ENCODE measurements at regions not wholly inside any gene's neighbourhood (a gene's known extent, or its start where the extent isn't known, plus 50 kb on each side); places are given as distances from the start of the nearest gene placed in this dataset.
"Not testable (repeated sequence)": the region's sequence is repeated elsewhere in the genome, so short reads cannot be mapped to it uniquely, and the experiment has no call there.

GRCh38 chr9:39566782-39567181 lies 211.3 kb downstream of the SPATA31A1 start:
- DNase-seq (ENCODE audit: low read depth), result not testable (repeated sequence)

GRCh38 chr9:39567396-39567795 lies 211.9 kb downstream of the SPATA31A1 start:
- not testable (repeated sequence) for DNase-seq (ENCODE audit: low read depth)

GRCh38 chr9:39568900-39569299 lies 213.4 kb downstream of the SPATA31A1 start:
- DNase-seq (ENCODE audit: low read depth), result not testable (repeated sequence)

- not testable (repeated sequence) for DNase-seq (ENCODE audit: low read depth)
Measured at GRCh38 chr9:39573024-39574022, 217.9 kb downstream of the SPATA31A1 start.

- DNase-seq (ENCODE audit: low read depth), result not testable (repeated sequence)
Measured at GRCh38 chr9:39579000-39579399, 223.5 kb downstream of the SPATA31A1 start.

GRCh38 chr9:39581296-39581695 lies 225.8 kb downstream of the SPATA31A1 start:
- not testable (repeated sequence) for DNase-seq (ENCODE audit: low read depth)

GRCh38 chr9:39582677-39583412 lies 227.4 kb downstream of the SPATA31A1 start:
- DNase-seq (ENCODE audit: low read depth), result not testable (repeated sequence)

GRCh38 chr9:39583413-39583747 lies 227.9 kb downstream of the SPATA31A1 start:
- not testable (repeated sequence) for DNase-seq (ENCODE audit: low read depth)

GRCh38 chr9:39585233-39585632 lies 229.8 kb downstream of the SPATA31A1 start:
- not testable (repeated sequence) for DNase-seq (ENCODE audit: low read depth)

- DNase-seq (ENCODE audit: low read depth), result no peak
Measured at GRCh38 chr9:39587844-39588499, 232.5 kb downstream of the SPATA31A1 start.

- DNase-seq (ENCODE audit: low read depth), result no peak
Measured at GRCh38 chr9:39588500-39589137, 233.2 kb downstream of the SPATA31A1 start.

- not testable (repeated sequence) for DNase-seq (ENCODE audit: low read depth)
Measured at GRCh38 chr9:39604089-39604488, 248.6 kb downstream of the SPATA31A1 start.

GRCh38 chr9:39611449-39612231 lies 256.2 kb downstream of the SPATA31A1 start:
- not testable (repeated sequence) for DNase-seq (ENCODE audit: low read depth)

GRCh38 chr9:39616480-39616879 lies 261.0 kb downstream of the SPATA31A1 start:
- DNase-seq (ENCODE audit: low read depth), result not testable (repeated sequence)

- not testable (repeated sequence) for DNase-seq (ENCODE audit: low read depth)
Measured at GRCh38 chr9:39624048-39624447, 268.6 kb downstream of the SPATA31A1 start.

GRCh38 chr9:39632071-39632470 lies 276.6 kb downstream of the SPATA31A1 start:
- DNase-seq (ENCODE audit: low read depth), result not testable (repeated sequence)

- DNase-seq (ENCODE audit: low read depth), result not testable (repeated sequence)
Measured at GRCh38 chr9:39649029-39649428, 293.6 kb downstream of the SPATA31A1 start.

GRCh38 chr9:39656960-39657603 lies 301.6 kb downstream of the SPATA31A1 start:
- DNase-seq (ENCODE audit: low read depth), result not testable (repeated sequence)

GRCh38 chr9:39663020-39663419 lies 307.6 kb downstream of the SPATA31A1 start:
- not testable (repeated sequence) for DNase-seq (ENCODE audit: low read depth)

GRCh38 chr9:39663713-39664112 lies 308.2 kb downstream of the SPATA31A1 start:
- not testable (repeated sequence) for DNase-seq (ENCODE audit: low read depth)

Measured in T follicular helper cell (primary cell).